ENCODE measurements at regions not wholly inside any gene's neighbourhood (a gene's known extent, or its start where the extent isn't known, plus 50 kb on each side); places are given as distances from the start of the nearest gene placed in this dataset.

- TF ChIP-seq CTCF (conservative IDR thresholded peaks at IDR 0.05; ENCODE audit: low read depth, low read length): no peak
- no peak for TF ChIP-seq EZH2 (IDR thresholded peaks at IDR 0.05; ENCODE audit: borderline replicate concordance, low read depth, low read length, poor library complexity, severe bottlenecking)
These were observed 147.9 kb downstream of the C5orf15 start for GRCh38 chr5:133820507-133820906.
